ENCODE measurements at regions not wholly inside any gene's neighbourhood (a gene's known extent, or its start where the extent isn't known, plus 50 kb on each side); places are given as distances from the start of the nearest gene placed in this dataset.

DNA sequence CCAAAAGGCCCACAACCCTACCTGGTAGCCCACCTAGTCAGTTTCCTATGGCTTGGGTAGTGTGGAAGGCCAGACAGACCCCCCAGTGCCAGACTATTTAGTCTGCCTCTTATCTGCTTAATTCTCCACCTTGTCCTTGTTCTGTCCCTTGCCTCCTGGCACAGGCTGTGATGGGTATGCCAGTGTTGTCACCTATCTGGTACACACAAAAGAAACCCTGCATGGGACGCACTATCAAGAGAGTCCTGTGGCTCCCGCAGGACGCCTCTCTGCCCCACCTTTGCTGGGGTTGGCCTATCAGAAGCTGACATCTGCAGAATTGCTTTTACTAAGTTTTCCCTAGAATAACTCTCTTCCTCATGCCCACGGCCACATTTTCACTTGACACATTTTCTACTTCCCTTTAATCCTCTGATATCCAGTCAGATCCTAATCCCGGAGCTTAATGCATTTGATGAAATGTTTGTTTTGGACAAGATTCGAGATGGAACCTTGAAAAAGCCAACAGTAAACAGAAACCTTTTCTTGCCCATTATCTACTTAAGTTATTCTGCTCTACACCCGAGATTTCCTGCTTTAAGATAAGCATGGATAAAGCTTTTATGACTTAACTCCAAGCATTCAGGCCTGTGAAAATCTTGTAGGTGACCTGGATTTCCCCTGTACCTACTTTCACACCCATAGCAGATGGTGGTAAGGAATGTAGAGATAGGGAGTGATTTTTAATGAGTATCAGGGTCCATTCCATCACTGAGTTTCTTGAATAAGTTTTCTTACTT lies 468.5 kb downstream of the ZNF608 start:
- TF ChIP-seq MAX (IDR thresholded peaks at IDR 0.05; ENCODE audit: insufficient read depth, insufficient read length) (no peak), POLR2AphosphoS5 (IDR thresholded peaks at IDR 0.05; ENCODE audit: insufficient read depth, low read depth, low read length) (no peak), EZH2 (IDR thresholded peaks at IDR 0.05; ENCODE audit: borderline replicate concordance, low read depth, low read length, severe bottlenecking) (no peak), POLR2A (IDR thresholded peaks at IDR 0.05; ENCODE audit: low read depth, low read length) (no peak)
- TF ChIP-seq, protein P1, sequence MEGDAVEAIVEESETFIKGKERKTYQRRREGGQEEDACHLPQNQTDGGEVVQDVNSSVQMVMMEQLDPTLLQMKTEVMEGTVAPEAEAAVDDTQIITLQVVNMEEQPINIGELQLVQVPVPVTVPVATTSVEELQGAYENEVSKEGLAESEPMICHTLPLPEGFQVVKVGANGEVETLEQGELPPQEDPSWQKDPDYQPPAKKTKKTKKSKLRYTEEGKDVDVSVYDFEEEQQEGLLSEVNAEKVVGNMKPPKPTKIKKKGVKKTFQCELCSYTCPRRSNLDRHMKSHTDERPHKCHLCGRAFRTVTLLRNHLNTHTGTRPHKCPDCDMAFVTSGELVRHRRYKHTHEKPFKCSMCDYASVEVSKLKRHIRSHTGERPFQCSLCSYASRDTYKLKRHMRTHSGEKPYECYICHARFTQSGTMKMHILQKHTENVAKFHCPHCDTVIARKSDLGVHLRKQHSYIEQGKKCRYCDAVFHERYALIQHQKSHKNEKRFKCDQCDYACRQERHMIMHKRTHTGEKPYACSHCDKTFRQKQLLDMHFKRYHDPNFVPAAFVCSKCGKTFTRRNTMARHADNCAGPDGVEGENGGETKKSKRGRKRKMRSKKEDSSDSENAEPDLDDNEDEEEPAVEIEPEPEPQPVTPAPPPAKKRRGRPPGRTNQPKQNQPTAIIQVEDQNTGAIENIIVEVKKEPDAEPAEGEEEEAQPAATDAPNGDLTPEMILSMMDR (IDR thresholded peaks at IDR 0.05; ENCODE audit: extremely low read depth in 1 of 2, insufficient read depth in 1 of 2, low read depth in 1 of 2, low read length in 2 of 2), result no peak

Measured in endothelial cell of umbilical vein (primary cell).